GF-D8 (cell line): ENCODE measurements at regions not wholly inside any gene's neighbourhood (a gene's known extent, or its start where the extent isn't known, plus 50 kb on each side); places are given as distances from the start of the nearest gene placed in this dataset.
"Not testable (repeated sequence)": the region's sequence is repeated elsewhere in the genome, so short reads cannot be mapped to it uniquely, and the experiment has no call there.

Source experiments
- DNase-seq: peaks from one replicate; lab custom pipeline; 2025; lab: John Stamatoyannopoulos, UW

- no peak for DNase-seq
Measured at GRCh38 chr5:8561854-8562253, 692.9 kb downstream of the MTRR start.

DNA sequence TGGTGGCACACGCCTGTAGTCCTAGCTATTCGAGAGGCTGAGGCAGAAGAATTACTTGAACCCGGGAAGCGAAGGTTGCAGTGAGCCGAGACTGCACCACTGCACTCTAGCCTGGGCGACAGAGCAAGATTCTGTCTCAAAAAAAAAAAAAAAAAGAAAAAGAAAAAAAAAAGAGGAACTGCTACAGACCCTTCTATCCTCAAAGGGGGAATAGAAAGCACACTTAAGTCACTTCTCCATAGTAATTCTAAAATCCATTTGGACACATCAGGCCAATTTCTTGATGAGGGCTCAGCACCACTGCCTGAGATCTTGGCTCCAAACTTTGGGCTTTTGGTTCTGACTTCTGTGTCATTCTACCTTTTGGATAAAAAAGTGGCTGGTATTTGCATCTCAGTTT, 694.6 kb downstream of the MTRR start:
- not testable (repeated sequence) for DNase-seq

GRCh38 chr5:8568858-8569257, 699.9 kb downstream of the MTRR start:
- no peak for DNase-seq

DNA sequence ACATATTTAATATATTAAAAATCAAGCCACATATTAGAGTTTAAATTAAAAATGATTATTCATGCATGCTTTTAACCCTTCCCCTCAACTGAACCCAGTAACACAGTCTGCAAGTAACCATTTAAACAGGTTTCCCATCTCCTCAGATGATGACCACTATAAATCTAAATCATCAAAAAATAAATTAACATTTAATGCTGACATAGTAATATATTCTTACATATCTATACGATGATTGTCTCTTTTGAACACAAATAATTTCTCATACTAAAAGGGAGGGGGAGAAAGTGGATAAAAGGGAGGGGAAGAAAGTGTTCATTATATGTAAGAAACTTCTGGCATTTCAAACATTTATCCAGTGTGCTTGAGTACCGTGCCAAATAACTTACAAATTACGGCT, 701.6 kb downstream of the MTRR start:
- DNase-seq, result no peak

GRCh38 chr5:8576178-8576577, 707.2 kb downstream of the MTRR start:
- no peak for DNase-seq

GRCh38 chr5:8577792-8578191, 708.8 kb downstream of the MTRR start:
- DNase-seq, result no peak

DNA sequence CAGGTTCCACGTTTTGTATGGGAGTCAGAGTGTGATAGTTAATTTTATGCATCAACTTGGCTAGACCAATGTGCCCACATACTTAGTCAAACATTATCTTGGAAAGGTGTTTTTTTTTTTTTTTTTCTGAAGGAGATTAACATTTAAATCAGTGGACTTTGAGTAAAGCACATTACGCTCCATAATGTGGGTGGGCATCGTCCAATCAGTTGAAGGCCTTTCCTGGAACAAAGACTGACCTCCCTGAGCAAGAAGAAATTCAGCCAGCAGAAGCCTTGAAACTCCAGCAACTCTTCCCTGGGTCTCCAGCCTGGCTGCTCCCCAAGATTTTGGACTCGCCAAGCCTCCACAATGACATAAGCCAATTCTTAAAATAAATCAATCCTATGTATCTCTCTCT, 711.4 kb downstream of the MTRR start:
- DNase-seq, result no peak

- no peak for DNase-seq
Measured at GRCh38 chr5:8581047-8581446, 712.1 kb downstream of the MTRR start.

- DNase-seq, result no peak
Measured at GRCh38 chr5:8585230-8586018, 716.5 kb downstream of the MTRR start.

- no peak for DNase-seq
Measured at GRCh38 chr5:8590959-8591358, 722.0 kb downstream of the MTRR start.

GRCh38 chr5:8598356-8598755, 729.4 kb downstream of the MTRR start:
- no peak for DNase-seq

GRCh38 chr5:8598996-8599395, 730.0 kb downstream of the MTRR start:
- no peak for DNase-seq

DNA sequence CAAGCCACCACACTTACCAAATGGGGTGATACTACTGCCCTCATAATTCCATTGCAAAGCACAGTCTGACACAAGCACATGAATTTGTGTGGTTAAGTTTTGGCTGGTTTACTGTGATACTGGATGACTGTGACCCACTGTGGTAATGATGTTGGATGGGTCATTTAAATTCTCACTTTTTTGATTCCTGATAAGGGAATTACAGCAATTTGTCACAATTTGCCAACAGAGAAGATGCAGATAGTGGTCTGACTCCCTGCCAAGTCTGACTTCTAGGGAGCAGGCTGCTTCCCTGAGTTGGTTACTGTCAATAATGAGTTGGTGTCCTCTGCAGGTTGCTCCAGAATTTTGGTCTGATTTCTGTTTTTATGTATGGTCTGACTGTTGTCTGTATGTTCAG, 731.9 kb downstream of the MTRR start:
- DNase-seq, result no peak

GRCh38 chr5:8601831-8602354, 732.9 kb downstream of the MTRR start:
- no peak for DNase-seq

DNA sequence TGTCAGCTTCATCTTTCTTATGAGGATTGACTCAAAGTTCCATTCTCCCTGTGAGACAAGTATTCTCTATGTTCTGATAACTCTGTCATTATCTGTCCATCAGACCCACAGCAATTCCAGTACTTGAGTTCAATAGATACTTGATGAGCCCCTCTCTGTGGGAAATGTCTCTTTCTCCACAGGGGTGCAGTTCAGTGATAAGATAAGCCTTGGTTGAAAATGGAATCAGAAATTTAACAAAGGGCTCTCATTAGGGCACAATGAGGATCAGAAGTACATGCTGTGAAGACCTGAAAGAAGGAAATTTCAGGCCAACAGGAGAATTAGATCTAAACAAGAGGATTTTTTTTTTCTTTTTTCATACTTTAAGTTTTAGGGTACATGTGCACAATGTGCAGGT, 737.3 kb downstream of the MTRR start:
- no peak for DNase-seq

DNA sequence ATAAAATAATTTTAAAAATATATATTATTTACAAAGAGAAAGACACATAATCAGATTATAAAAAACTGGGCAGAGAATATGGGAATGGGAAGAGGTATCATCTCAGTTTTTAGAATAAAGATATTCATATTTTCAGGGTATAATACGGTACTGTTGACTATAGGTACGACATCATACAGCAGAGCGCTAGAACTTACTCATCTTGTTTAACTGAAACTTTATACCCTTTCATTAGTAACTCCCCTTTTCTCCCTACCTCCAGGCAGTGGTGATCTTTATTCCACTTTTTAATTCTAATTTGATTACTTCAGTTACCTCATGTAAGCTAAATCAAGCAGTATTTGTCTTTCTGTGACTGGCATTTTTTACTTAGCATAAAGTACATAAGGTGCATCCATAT, 742.1 kb downstream of the MTRR start:
- DNase-seq, result no peak

- DNase-seq, result no peak
Measured at GRCh38 chr5:8613078-8613685, 744.2 kb downstream of the MTRR start.

GRCh38 chr5:8615142-8615858, 746.4 kb downstream of the MTRR start:
- DNase-seq, result no peak

GRCh38 chr5:8628521-8628920, 759.6 kb downstream of the MTRR start:
- no peak for DNase-seq

- DNase-seq, result no peak
Measured at GRCh38 chr5:8633259-8633658, 764.3 kb downstream of the MTRR start.

GRCh38 chr5:8633696-8634095, 764.7 kb downstream of the MTRR start:
- no peak for DNase-seq

- DNase-seq, result no peak
Measured at GRCh38 chr5:8634219-8634618, 765.3 kb downstream of the MTRR start.
